Effector CD4-positive, alpha-beta T cell (primary cell): ENCODE measurements at regions not wholly inside any gene's neighbourhood (a gene's known extent, or its start where the extent isn't known, plus 50 kb on each side); places are given as distances from the start of the nearest gene placed in this dataset.

Experiments used
- DNase-seq: peaks from one replicate; pipeline ENCODE4 v3.0.0-alpha.2; 2020

GRCh38 chr14:97539884-97540283, 742.7 kb downstream of the VRK1 start:
- no peak for DNase-seq

GRCh38 chr14:97543221-97543620, 746.0 kb downstream of the VRK1 start:
- DNase-seq, result no peak

GRCh38 chr14:97543816-97544215, 746.6 kb downstream of the VRK1 start:
- no peak for DNase-seq

GRCh38 chr14:97544571-97544970, 747.4 kb downstream of the VRK1 start:
- no peak for DNase-seq

GRCh38 chr14:97546491-97547230, 749.5 kb downstream of the VRK1 start:
- no peak for DNase-seq

GRCh38 chr14:97550463-97550862, 753.3 kb downstream of the VRK1 start:
- no peak for DNase-seq

GRCh38 chr14:97554597-97554996, 757.4 kb downstream of the VRK1 start:
- DNase-seq, result no peak

- DNase-seq, result no peak
These were observed 767.2 kb downstream of the VRK1 start for GRCh38 chr14:97564334-97564733.

- DNase-seq, result no peak
These were observed 774.0 kb downstream of the VRK1 start for GRCh38 chr14:97571201-97571600.

- DNase-seq, result no peak
These were observed 774.8 kb downstream of the VRK1 start for GRCh38 chr14:97571866-97572555.

GRCh38 chr14:97572583-97573458, 775.6 kb downstream of the VRK1 start:
- DNase-seq, result no peak

GRCh38 chr14:97575677-97576076, 778.5 kb downstream of the VRK1 start:
- no peak for DNase-seq

GRCh38 chr14:97578982-97579548, 781.9 kb downstream of the VRK1 start:
- no peak for DNase-seq

GRCh38 chr14:97581016-97581415, 783.8 kb downstream of the VRK1 start:
- DNase-seq, result no peak

GRCh38 chr14:97582022-97582421, 784.8 kb downstream of the VRK1 start:
- no peak for DNase-seq

GRCh38 chr14:97584528-97584927, 787.3 kb downstream of the VRK1 start:
- DNase-seq, result no peak

- no peak for DNase-seq
These were observed 795.3 kb downstream of the VRK1 start for GRCh38 chr14:97592341-97592980.

GRCh38 chr14:97594306-97594705, 797.1 kb downstream of the VRK1 start:
- DNase-seq, result no peak

- peak; percentile 71 for DNase-seq
These were observed 805.4 kb downstream of the VRK1 start for GRCh38 chr14:97602438-97603117.

- peak; percentile 30 for DNase-seq
These were observed 806.0 kb downstream of the VRK1 start for GRCh38 chr14:97603201-97603600.

GRCh38 chr14:97604731-97605130, 807.5 kb downstream of the VRK1 start:
- no peak for DNase-seq

GRCh38 chr14:97618401-97618800, 821.2 kb downstream of the VRK1 start:
- no peak for DNase-seq
